Heart right ventricle (tissue), 16 donors: ENCODE measurements at regions not wholly inside any gene's neighbourhood (a gene's known extent, or its start where the extent isn't known, plus 50 kb on each side); places are given as distances from the start of the nearest gene placed in this dataset.
"Not testable (repeated sequence)": the region's sequence is repeated elsewhere in the genome, so short reads cannot be mapped to it uniquely, and the experiment has no call there.

ENCODE experiments used
- ATAC-seq, 8 donors: fragments of 200-7000 bp; cut with Tn5 transposase; one replicate each; pipeline ENCODE4 v1.9.1; 2020; ENCODE audit warnings: mild to moderate bottlenecking in 8 of 8, moderate library complexity in 8 of 8, moderate number of reproducible peaks in 1 of 8
- DNase-seq, 2 donors: peaks; one replicate each; pipeline ENCODE4 v3.0.0-alpha.2; 2020
- H3K27ac ChIP-seq, 10 donors: fragments of 200-600 bp; sonication (generic) in 2 of 10; one replicate each; pipeline versions ENCODE4 v1.5.0 to v1.8.0; 2020 to 2022; ENCODE audit warnings: mild to moderate bottlenecking in 3 of 10
- H3K27me3 ChIP-seq, 7 donors: fragments of 200-600 bp; one replicate each; pipeline ENCODE4 v1.8.0; 2021 to 2022; ENCODE audit warnings: mild to moderate bottlenecking in 2 of 7
- H3K36me3 ChIP-seq, 9 donors: fragments of 200-600 bp; sonication (generic) in 1 of 9; one replicate each; pipeline versions ENCODE4 v1.5.0 to v1.8.0; 2020 to 2022; ENCODE audit warnings: mild to moderate bottlenecking in 2 of 9
- H3K4me1 ChIP-seq, 9 donors: fragments of 200-600 bp; sonication (generic) in 1 of 9; one replicate each; pipeline versions ENCODE4 v1.5.0 to v1.8.0; 2020 to 2022; ENCODE audit warnings: mild to moderate bottlenecking in 4 of 9
- H3K4me3 ChIP-seq, 10 donors: fragments of 200-600 bp; sonication (generic) in 2 of 10; one replicate each; pipeline versions ENCODE4 v1.5.0 to v1.8.0; 2020 to 2022; ENCODE audit warnings: mild to moderate bottlenecking in 7 of 10, moderate library complexity in 2 of 10
- H3K9me3 ChIP-seq, 11 donors: fragments of 200-600 bp in 10 of 11; sonication (generic) in 2 of 11; one replicate each; pipeline versions ENCODE4 v1.5.0 to v1.8.0; 2013 to 2022; ENCODE audit warnings: mild to moderate bottlenecking in 2 of 11, control low read depth in 1 of 11, moderate library complexity in 1 of 11
- WGBS, 2 donors: extraction: QIAGEN DNeasy Blood & Tissue Kit; methylation state at CpG; one replicate each; pipeline ENCODE4 v1.1.7; 2013; ENCODE audit warnings: inconsistent platforms in 1 of 2; 5-methylcytosine and 5-hydroxymethylcytosine counted together
- intact Hi-C, 10 donors: fragments of 100-400 bp; cut with DNase I; formaldehyde crosslinking; loops; one replicate each; pipeline versions ENCODE4 v1.11.1 to v1.14.2; 2022
- TF ChIP-seq, protein P1 (sequence below), 9 donors: fragments of 200-600 bp; sonication (generic) in 2 of 9; IDR thresholded peaks; one replicate each; pipeline versions ENCODE4 v1.5.0 to v1.8.0; 2021 to 2022; ENCODE audit warnings: antibody characterized with exemption in 9 of 9, mild to moderate bottlenecking in 5 of 9, moderate library complexity in 1 of 9
- donor health status: Arrhythmogenic right ventricular cardiomyopathy.
- donor health status: ischemic (EF 13 %, LVEDD 7.1; RV severe dilation, severe dysfunction).
- donor health status: healthy with polysubstance abuse.
- donor health status: DM: no; HTN: yes; CAD: no.
- donor health status: DM: no; HTN: no; CAD: no.
- donor health status: ischemic (EF 25% LVEDD 6.9; RV normal size, moderate dysfunction).
- donor health status: ischemic (EF 25% LVEDD 5.7; RV mildly dilated, moderate dysfunction).
- donor health status: healthy.
- donor health status: DM: yes; HTN: yes; CAD: no.
- donor health status: Ischemic cardiomyopathy.
- donor health status: ischemic (EF 35%, LVEDD 5.7; RV mildly dilated, moderate dysfunction).
- donor health status: nonischemic (EF 11% LVEDD 7.7; RV severe dilation, severe dysfunction).
- donor health status: DM: yes; HTN: yes; CAD: no.
- donor health status: PGD.
- donor health status: ischemic (EF 29% LVEDD 5.4; RV normal size, mild dysfunction).
- donor health status: nonischemic (EF 23%, LVEDD 6.1; RV moderate dilation, normal function).

DNA sequence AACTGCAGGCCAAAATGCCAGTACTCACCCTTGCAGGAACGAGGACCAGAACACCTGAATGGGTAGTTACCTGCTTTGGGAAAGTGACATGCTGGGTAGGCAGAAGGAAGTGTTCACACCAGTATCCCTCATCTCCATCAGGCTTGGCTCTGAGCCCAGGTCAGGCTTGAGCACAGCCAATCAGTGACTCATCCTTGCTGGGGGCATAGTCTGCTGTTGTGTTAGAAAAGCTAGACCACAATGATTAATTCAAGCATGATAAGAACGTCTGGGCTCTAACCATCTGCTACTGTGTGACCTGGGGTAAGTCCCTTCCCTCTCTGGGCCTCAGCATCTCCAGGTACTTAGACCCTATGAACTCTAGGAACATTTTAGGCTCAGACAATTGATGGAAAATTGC is 450.4 kb downstream of the MIAT start:
- DNase-seq: peak; percentile 27 to 54
- Histone ChIP-seq H3K27ac (peak overlapping the region in 4 of 10 donors; percentile 24 to 45 (median 30)), H3K27me3 (peaks cover 0 to 30% (median 10%) of the 10 kb centered on the region in 7 donors), H3K4me3 (no peak overlapping the region), H3K36me3 (no peaks in the 10 kb centered on the region), H3K9me3 (peaks cover 0 to 6% (median 0%) of the 10 kb centered on the region in 11 donors), H3K4me1 (peaks cover 0 to 34% (median 13%) of the 10 kb centered on the region in 9 donors)
- 51 to 53% methylated on average over 2 of the region's 2 CpGs for WGBS, 2 donors
- peak in 4 of 8 donors; percentile 17 to 71 (median 47) for ATAC-seq
- intact Hi-C loops: no loop called here
- TF ChIP-seq, protein P1, sequence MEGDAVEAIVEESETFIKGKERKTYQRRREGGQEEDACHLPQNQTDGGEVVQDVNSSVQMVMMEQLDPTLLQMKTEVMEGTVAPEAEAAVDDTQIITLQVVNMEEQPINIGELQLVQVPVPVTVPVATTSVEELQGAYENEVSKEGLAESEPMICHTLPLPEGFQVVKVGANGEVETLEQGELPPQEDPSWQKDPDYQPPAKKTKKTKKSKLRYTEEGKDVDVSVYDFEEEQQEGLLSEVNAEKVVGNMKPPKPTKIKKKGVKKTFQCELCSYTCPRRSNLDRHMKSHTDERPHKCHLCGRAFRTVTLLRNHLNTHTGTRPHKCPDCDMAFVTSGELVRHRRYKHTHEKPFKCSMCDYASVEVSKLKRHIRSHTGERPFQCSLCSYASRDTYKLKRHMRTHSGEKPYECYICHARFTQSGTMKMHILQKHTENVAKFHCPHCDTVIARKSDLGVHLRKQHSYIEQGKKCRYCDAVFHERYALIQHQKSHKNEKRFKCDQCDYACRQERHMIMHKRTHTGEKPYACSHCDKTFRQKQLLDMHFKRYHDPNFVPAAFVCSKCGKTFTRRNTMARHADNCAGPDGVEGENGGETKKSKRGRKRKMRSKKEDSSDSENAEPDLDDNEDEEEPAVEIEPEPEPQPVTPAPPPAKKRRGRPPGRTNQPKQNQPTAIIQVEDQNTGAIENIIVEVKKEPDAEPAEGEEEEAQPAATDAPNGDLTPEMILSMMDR (IDR thresholded peaks at IDR 0.05): no peak

DNA sequence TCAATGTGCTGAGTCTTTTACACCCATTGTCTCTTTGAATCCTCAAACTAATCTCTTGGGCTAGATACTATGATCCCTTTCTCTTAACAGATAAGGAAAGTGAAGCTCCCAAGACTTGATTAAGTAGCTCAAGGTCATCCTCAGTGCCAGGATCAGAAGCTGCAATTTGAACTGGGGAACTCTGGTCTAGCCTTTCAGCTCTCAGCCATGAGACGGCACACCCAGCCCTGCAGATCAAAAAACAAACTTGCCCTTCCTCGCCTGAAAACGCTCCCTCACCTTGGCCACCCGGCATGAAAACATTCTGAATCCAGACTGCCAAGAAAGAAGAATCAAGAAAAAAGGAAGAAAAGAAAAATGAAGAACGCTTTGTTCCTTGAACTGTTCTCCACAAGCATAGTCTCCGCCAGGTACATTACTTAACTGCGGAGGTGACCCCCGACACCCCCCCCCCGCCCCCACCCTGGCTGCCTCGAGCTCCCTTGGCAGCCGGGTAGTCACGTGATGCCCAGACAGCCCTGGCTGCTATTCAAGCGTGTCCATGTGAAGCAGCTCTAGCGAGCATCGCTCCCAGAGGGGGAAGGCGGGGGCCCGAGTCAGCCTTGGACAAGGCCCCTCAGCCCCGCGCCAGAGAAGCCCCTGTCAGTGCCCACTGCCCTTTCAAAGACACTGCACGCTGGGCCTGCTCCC is 451.2 kb downstream of the MIAT start:
- Histone ChIP-seq H3K36me3 (no peaks in the 10 kb centered on the region), H3K27ac (peak overlapping the region in 2 of 10 donors; percentile 35 to 45), H3K4me1 (peaks cover 0 to 37% (median 13%) of the 10 kb centered on the region in 9 donors), H3K9me3 (peaks cover 0 to 6% (median 0%) of the 10 kb centered on the region in 11 donors), H3K27me3 (peaks cover 0 to 22% (median 6%) of the 10 kb centered on the region in 7 donors), H3K4me3 (no peak overlapping the region)
- peak in 2 of 8 donors; percentile 28 to 33 for ATAC-seq
- TF ChIP-seq, protein P1 (IDR thresholded peaks at IDR 0.05): no peak
- intact Hi-C loops: no loop called here
- WGBS, 2 donors: 24 to 35% methylated on average over 20 of the region's 20 CpGs
- peak in 1 of 2 donors; percentile 43 for DNase-seq

DNA sequence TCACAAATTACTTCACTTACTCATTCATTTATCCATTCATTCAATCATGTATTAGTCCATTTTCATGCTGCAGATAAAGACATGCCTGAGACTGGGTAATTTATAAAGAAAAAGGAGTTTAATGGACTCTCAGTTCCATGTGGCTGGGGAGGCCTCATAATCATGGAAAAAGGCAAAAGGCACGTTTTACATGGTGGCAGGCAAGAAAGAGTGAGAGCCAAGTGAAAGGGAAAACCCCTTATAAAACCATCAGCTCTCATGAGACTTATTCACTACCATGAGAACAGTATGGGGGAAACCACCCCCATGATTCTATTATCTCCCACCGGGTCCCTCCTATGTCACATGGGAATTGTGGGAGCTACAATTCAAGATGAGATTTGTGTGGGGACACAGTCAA is 452.0 kb downstream of the MIAT start:
- DNase-seq, H3K36me3 ChIP-seq, intact Hi-C loops, H3K4me3 ChIP-seq, H3K27ac ChIP-seq, ATAC-seq, H3K9me3 ChIP-seq: not testable (repeated sequence)
- 73 to 83% methylated on average over 2 of the region's 2 CpGs for WGBS, 2 donors
- peaks cover 0 to 44% (median 13%) of the 10 kb centered on the region in 9 donors for H3K4me1 ChIP-seq
- H3K27me3 ChIP-seq: peaks cover 0 to 14% (median 0%) of the 10 kb centered on the region in 7 donors

DNA sequence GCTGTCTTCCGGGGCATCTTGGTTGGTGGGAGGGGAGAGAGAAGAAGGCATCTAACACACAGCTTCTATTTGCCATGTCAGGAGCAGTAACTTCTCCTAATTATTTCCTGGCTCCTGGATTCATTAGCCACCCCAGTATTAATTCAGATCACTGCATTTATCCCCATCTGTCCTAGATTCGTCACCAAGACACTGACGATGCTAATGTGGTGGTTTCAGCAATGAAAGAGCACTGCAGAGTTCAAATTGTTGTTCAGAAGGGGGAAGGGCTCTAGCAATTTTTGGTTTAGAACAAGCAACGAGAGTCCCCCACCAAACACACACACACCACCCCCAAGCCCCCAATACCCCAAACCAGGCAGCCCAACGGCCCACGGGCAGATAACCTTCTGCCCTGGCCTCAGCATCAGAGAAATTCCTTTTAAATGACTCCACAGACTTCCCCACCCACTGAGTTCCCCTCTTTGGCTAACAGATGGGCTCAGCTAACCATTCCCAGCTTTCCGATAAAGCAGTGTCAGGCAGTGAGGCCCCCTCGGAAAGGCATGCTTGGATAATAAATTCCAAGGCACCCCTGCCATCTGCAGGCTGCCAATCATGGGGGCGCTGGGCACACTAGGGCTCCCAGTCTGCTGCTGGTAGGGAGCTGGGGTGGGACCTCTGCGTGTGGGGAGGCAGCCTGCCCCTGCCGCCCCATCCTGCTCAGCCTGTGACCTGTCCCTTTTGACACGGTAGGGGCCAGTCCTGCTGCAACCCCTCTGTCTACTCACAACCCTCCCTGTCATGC is 453.5 kb downstream of the MIAT start:
- Histone ChIP-seq H3K36me3 (no peaks in the 10 kb centered on the region), H3K4me1 (peaks cover 0 to 44% (median 13%) of the 10 kb centered on the region in 9 donors), H3K9me3 (peaks cover 0 to 6% (median 0%) of the 10 kb centered on the region in 11 donors), H3K4me3 (no peak overlapping the region), H3K27me3 (peaks cover 0 to 14% (median 0%) of the 10 kb centered on the region in 7 donors), H3K27ac (peak overlapping the region in 4 of 10 donors; percentile 13 to 44 (median 29))
- ATAC-seq: peak in 2 of 8 donors; percentile 9 to 60
- intact Hi-C loops: no loop called here
- no peak for DNase-seq
- TF ChIP-seq, protein P1 (IDR thresholded peaks at IDR 0.05): no peak
- 39 to 41% methylated on average over 12 of the region's 12 CpGs for WGBS, 2 donors
